SH-SY5Y (cell line): ENCODE measurements at regions not wholly inside any gene's neighbourhood (a gene's known extent, or its start where the extent isn't known, plus 50 kb on each side); places are given as distances from the start of the nearest gene placed in this dataset.

ENCODE experiments used
- GATA2 ChIP-seq: IDR thresholded peaks from 2 replicates; pipeline ENCODE4 v1.6.1; 2011; ENCODE audit warnings: mild to moderate bottlenecking, low read depth, low read length
- GATA3 ChIP-seq: IDR thresholded peaks from 2 replicates; pipeline ENCODE4 v1.6.1; 2011; ENCODE audit warnings: low read depth, mild to moderate bottlenecking, low read length, moderate library complexity

DNA sequence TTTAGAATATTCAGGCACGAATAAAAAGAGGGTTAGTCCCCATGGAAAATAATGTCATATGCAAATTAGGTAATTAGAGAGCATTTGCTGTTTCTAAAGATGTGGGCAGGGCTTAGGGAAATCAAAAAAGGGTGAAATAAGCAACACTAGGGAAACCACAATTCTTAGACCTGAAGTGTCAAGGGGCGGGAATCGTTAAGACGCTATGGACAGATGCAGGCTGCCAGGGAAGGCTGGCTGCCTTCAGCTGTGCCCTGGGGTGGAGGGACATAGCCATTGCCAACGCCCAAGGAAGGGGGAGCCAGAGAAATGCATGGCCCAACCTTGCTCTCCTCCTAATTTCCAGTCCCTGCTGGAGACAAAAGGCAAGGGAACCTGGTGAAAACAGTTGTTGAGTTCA lies 141.7 kb upstream of the PROK2 start:
- no peak for TF ChIP-seq GATA2
- TF ChIP-seq GATA3: no peak
